Neutrophil (primary cell): ENCODE measurements at regions not wholly inside any gene's neighbourhood (a gene's known extent, or its start where the extent isn't known, plus 50 kb on each side); places are given as distances from the start of the nearest gene placed in this dataset.

Source experiments
- H3K27ac ChIP-seq: fragments of 200-600 bp; sonication (generic); 2 replicates; pipeline ENCODE4 v1.5.1; 2016; ENCODE audit warnings: mild to moderate bottlenecking, moderate library complexity
- H3K27me3 ChIP-seq: fragments of 200-600 bp; sonication (generic); 2 replicates; pipeline ENCODE4 v1.6.0; 2016; ENCODE audit warnings: mild to moderate bottlenecking
- H3K36me3 ChIP-seq: fragments of 200-600 bp; sonication (generic); 2 replicates; pipeline ENCODE4 v1.5.1; 2017
- H3K4me1 ChIP-seq, 2 experiments: fragments of 200-600 bp in 1 of 2; sonication (generic) in 1 of 2; 1 replicate in 1 of 2; 2 replicates in 1 of 2; pipeline versions ENCODE4 v1.5.1 to v1.6.1; 2013 to 2016; ENCODE audit warnings: low read depth in 1 of 2, low read length in 1 of 2, mild to moderate bottlenecking in 1 of 2, moderate library complexity in 1 of 2; ENCODE audit not compliant: control insufficient read depth in 1 of 2, insufficient read depth in 1 of 2
- H3K4me3 ChIP-seq, 2 experiments: fragments of 200-600 bp in 1 of 2; sonication (generic) in 1 of 2; 1 replicate in 1 of 2; 2 replicates in 1 of 2; pipeline ENCODE4 v1.5.1; 2013 to 2016; ENCODE audit warnings: low read depth in 1 of 2, low read length in 1 of 2, mild to moderate bottlenecking in 1 of 2, moderate library complexity in 1 of 2
- H3K9me3 ChIP-seq: fragments of 200-600 bp; sonication (generic); 2 replicates; pipeline ENCODE4 v1.5.1; 2016
- TF ChIP-seq, protein P1 (sequence below): fragments of 200-600 bp; sonication (generic); IDR thresholded peaks from 2 replicates; pipeline ENCODE4 v1.5.1; 2016; ENCODE audit warnings: antibody characterized with exemption

DNA sequence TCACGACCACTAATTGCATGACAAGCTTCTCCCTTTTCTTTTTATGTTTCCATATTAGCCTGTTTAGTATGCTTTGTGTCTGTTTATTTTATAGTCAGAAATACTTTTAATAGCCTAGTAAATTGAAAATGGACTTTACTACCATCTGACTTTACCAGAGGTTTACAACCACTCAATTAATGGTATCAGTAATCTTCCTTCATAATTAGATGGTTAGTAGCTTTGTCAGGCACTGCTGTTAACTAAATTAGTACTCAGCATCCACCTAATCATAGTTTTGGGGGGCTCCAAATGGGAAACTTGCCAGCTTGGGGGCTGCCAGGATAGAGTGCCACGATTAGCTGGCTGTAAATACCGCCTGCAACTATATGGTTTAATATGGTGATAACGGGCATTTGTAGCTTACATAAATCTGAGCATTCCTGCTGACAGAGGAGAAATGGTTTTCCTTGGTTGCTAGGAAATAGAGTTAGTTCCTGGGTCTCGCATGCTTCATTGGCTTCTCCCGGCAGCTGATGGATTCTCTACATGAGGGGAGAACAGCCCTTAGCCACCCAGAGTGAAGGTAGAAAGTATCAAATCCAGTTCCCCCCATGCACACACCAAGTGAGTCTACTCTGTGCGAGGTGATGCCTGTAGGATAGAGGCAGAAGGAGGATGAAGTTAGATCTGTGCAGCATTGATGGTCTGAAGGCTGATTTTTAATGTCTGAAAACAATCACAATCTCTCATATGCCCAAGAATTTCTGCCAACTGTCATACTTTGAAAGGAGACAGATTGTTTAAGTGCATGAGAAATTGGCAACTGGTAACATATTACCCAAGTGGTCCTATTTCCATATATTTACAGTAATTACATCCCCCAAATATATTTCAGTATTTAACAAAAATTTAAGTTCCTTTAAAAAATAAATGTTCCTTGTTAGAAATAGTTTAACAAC is 326.6 kb upstream of the PROK2 start:
- H3K36me3 ChIP-seq, result no peaks in the 10 kb centered on the region
- TF ChIP-seq, protein P1, sequence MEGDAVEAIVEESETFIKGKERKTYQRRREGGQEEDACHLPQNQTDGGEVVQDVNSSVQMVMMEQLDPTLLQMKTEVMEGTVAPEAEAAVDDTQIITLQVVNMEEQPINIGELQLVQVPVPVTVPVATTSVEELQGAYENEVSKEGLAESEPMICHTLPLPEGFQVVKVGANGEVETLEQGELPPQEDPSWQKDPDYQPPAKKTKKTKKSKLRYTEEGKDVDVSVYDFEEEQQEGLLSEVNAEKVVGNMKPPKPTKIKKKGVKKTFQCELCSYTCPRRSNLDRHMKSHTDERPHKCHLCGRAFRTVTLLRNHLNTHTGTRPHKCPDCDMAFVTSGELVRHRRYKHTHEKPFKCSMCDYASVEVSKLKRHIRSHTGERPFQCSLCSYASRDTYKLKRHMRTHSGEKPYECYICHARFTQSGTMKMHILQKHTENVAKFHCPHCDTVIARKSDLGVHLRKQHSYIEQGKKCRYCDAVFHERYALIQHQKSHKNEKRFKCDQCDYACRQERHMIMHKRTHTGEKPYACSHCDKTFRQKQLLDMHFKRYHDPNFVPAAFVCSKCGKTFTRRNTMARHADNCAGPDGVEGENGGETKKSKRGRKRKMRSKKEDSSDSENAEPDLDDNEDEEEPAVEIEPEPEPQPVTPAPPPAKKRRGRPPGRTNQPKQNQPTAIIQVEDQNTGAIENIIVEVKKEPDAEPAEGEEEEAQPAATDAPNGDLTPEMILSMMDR, result no peak
- no peaks in the 10 kb centered on the region for H3K9me3 ChIP-seq
- no peaks in the 10 kb centered on the region for H3K27me3 ChIP-seq
- H3K4me3 ChIP-seq, result no peak overlapping the region
- H3K4me1 ChIP-seq, result no peaks in the 10 kb centered on the region
- no peak overlapping the region for H3K27ac ChIP-seq

DNA sequence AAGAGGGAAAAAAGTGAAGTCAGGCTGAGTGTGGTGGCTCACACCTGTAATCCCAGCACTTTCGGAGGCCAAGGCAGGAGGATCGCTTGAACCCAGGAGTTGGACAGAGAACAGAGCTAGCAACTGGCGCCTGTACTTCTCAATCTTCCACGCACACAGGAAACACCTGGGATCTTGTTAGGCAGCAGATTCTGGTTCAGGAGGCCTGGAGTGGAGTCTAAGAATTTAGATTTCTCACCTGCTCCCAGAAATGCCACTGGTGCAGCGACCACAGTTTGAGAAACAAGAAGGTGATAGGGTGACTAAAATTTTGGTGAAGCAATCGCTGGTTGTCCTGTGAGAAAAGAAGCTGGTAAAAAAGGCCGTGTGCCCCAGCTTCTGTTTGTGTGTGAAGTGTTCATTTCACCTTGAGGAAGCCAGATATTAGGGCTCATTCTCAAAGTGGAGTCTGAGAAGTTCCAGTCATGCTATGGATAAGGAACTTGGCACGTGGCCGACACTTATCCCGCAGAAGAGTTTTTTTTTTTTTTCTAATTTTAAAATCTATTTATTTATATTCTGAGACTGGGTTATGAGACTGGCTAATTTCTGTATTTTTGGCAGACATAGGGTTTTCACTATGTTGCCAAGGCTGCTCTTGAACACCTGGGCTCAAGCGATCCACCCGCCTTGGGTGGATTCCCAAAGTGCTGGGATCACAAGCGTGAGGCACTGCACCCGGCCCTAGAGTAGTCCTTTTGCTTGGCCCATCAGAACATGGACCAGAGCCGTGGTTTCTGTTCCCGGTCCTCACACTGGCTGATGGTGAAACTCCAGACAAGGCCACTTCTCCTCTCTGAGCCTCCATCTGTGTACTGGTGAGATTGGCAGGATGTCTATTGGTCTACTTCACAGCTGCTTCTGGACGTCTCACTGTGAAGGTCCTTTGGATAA is 324.6 kb upstream of the PROK2 start:
- no peaks in the 10 kb centered on the region for H3K9me3 ChIP-seq
- no peak overlapping the region for H3K4me3 ChIP-seq
- no peaks in the 10 kb centered on the region for H3K27me3 ChIP-seq
- no peak overlapping the region for H3K27ac ChIP-seq
- TF ChIP-seq, protein P1, result no peak
- no peaks in the 10 kb centered on the region for H3K4me1 ChIP-seq
- no peaks in the 10 kb centered on the region for H3K36me3 ChIP-seq

DNA sequence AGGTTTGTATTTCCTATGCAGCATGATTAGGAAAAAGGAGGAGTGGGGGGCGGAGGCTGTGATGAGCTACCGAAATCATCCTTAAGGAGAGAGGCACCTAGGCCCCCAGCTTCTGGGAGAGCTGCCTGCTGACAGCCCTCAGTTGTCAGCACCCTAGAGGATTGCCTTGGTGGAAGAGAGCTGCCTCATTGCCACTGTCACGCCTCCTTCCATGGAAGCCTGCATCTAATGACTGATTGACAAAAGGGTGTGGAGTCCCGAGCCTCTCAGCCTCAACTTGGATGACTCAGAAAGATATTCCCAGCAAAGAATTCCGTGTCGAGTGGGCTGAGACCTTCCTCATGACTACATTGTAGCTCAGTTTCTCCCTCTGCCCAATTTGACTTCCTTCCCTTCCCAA is 320.4 kb upstream of the PROK2 start:
- no peaks in the 10 kb centered on the region for H3K27me3 ChIP-seq
- TF ChIP-seq, protein P1, result no peak

DNA sequence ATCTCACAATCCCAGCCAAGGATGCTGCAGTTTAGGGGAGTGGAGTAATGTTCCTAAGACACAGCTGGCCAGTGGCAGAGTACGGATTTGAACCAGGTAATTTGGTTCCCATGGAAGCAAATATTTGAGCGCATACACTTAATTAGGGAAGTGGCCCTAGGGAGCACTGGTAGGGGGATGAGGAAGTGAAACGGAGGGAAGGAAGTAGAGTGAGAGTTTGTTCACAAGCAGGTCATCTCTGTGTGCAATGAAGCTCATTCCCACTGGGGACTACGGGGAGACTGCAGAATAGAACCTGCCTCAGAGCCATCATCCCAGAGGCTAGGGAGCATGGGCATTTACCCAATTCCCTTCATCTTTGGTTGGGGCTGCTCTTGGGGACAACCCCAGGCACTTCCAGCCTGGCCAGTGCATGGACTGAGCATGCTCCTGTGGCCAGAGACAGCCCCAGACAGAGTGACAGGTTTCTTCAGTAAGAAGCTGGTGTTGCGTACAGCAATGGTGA is 317.2 kb upstream of the PROK2 start:
- Histone ChIP-seq H3K27me3 (no peaks in the 10 kb centered on the region), H3K27ac (peak overlapping the region; percentile 96), H3K9me3 (no peaks in the 10 kb centered on the region), H3K4me3 (peak overlapping the region; percentile 23 to 59), H3K4me1 (peaks cover 48 to 53% of the 10 kb centered on the region in 2 experiments), H3K36me3 (no peaks in the 10 kb centered on the region)
- TF ChIP-seq, protein P1, result peak; percentile 87

More for the DNA sequence above, 320.4 kb upstream of the PROK2 start:
- no peak overlapping the region for H3K27ac ChIP-seq
- peaks cover 30 to 32% of the 10 kb centered on the region in 2 experiments for H3K4me1 ChIP-seq
- no peak overlapping the region for H3K4me3 ChIP-seq
- H3K9me3 ChIP-seq, result no peaks in the 10 kb centered on the region
- no peaks in the 10 kb centered on the region for H3K36me3 ChIP-seq

DNA sequence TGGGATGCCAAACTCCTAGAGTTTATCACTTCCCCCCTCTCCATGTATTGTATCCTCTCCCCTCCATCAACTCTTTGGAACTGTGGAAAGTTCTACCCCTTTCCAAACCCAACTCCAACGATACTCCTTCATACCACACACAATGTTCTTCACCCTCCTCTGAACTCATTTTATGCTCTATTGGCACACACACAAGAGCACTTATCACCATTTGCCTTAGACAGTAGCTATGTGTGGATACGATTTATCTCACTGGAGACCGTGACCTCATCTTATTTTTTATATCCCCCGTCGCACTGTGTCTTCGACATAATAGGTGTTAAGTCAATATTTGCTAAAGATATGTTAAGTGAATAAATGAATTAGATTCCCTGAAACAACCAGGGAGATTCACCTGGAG is 316.5 kb upstream of the PROK2 start:
- peak overlapping the region; percentile 59 for H3K4me3 ChIP-seq
- H3K27me3 ChIP-seq, result no peaks in the 10 kb centered on the region
- peak overlapping the region; percentile 96 for H3K27ac ChIP-seq
- TF ChIP-seq, protein P1, result no peak
- H3K36me3 ChIP-seq, result no peaks in the 10 kb centered on the region
- H3K9me3 ChIP-seq, result no peaks in the 10 kb centered on the region
- H3K4me1 ChIP-seq, result peaks cover 48 to 53% of the 10 kb centered on the region in 2 experiments
